H9 (cell line): ENCODE measurements at regions not wholly inside any gene's neighbourhood (a gene's known extent, or its start where the extent isn't known, plus 50 kb on each side); places are given as distances from the start of the nearest gene placed in this dataset.

Experiments used
- DNase-seq: peaks from one replicate; pipeline ENCODE4 v3.0.0-alpha.2; 2017
- H2AFZ ChIP-seq: one replicate; pipeline ENCODE4 v1.6.1; 2013; ENCODE audit warnings: mild to moderate bottlenecking, low read length, control low read depth, moderate library complexity
- H2AK5ac ChIP-seq: 2 replicates; pipeline ENCODE4 v1.6.1; 2013; ENCODE audit warnings: low read length, control low read depth, mixed read lengths; ENCODE audit not compliant: insufficient read length
- H2BK120ac ChIP-seq: one replicate; pipeline ENCODE4 v1.6.1; 2013; ENCODE audit warnings: low read depth, mild to moderate bottlenecking, low read length, control low read depth, inconsistent platforms; ENCODE audit not compliant: poor library complexity, severe bottlenecking
- H2BK12ac ChIP-seq: 2 replicates; pipeline ENCODE4 v1.6.1; 2013; ENCODE audit warnings: low read length, control low read depth, mixed read lengths, low read depth; ENCODE audit not compliant: insufficient read length
- H2BK15ac ChIP-seq: 2 replicates; pipeline ENCODE4 v1.6.1; 2013; ENCODE audit warnings: low read depth, low read length, control low read depth
- H2BK20ac ChIP-seq: one replicate; pipeline ENCODE4 v1.6.1; 2013; ENCODE audit warnings: low read depth, mild to moderate bottlenecking, low read length, control low read depth, inconsistent platforms; ENCODE audit not compliant: poor library complexity, severe bottlenecking
- H2BK5ac ChIP-seq: 2 replicates; pipeline ENCODE4 v1.6.1; 2013; ENCODE audit warnings: low read length, control low read depth, mixed read lengths; ENCODE audit not compliant: insufficient read length
- H3K14ac ChIP-seq: 2 replicates; pipeline ENCODE4 v1.6.1; 2013; ENCODE audit warnings: low read length, control low read depth; ENCODE audit not compliant: insufficient read depth
- H3K18ac ChIP-seq: 2 replicates; pipeline ENCODE4 v1.6.1; 2013; ENCODE audit warnings: low read depth, mild to moderate bottlenecking, mixed read lengths, low read length, control low read depth; ENCODE audit not compliant: insufficient read length
- H3K23ac ChIP-seq: 2 replicates; pipeline ENCODE4 v1.6.1; 2013; ENCODE audit warnings: low read length, control low read depth, mixed read lengths, low read depth; ENCODE audit not compliant: insufficient read length
- H3K23me2 ChIP-seq: 2 replicates; pipeline ENCODE4 v1.6.1; 2013; ENCODE audit warnings: low read depth, mild to moderate bottlenecking, mixed read lengths, low read length, control low read depth; ENCODE audit not compliant: insufficient read length, poor library complexity, severe bottlenecking
- H3K27ac ChIP-seq: 2 replicates; pipeline ENCODE4 v1.5.1; 2013; ENCODE audit warnings: low read length, control low read depth, mixed read lengths, low read depth; ENCODE audit not compliant: insufficient read length
- H3K27me3 ChIP-seq: 2 replicates; pipeline ENCODE4 v1.6.1; 2013; ENCODE audit warnings: low read length, control low read depth, inconsistent platforms; ENCODE audit not compliant: insufficient read depth
- H3K4ac ChIP-seq: 2 replicates; pipeline ENCODE4 v1.6.1; 2013; ENCODE audit warnings: low read depth, mild to moderate bottlenecking, control low read depth, inconsistent platforms, low read length, moderate library complexity
- H3K4me1 ChIP-seq: 2 replicates; pipeline ENCODE4 v1.6.1; 2013; ENCODE audit warnings: low read length, control low read depth, inconsistent platforms; ENCODE audit not compliant: insufficient read depth
- H3K4me2 ChIP-seq: 2 replicates; pipeline ENCODE4 v1.6.1; 2013; ENCODE audit warnings: low read length, control low read depth, mixed read lengths; ENCODE audit not compliant: insufficient read length, insufficient read depth
- H3K56ac ChIP-seq: 2 replicates; pipeline ENCODE4 v1.6.1; 2013; ENCODE audit warnings: low read depth, mild to moderate bottlenecking, mixed read lengths, low read length, control low read depth; ENCODE audit not compliant: insufficient read length
- H3K79me1 ChIP-seq: 2 replicates; pipeline ENCODE4 v1.6.1; 2013; ENCODE audit warnings: low read depth, mild to moderate bottlenecking, moderate library complexity, low read length, control low read depth, inconsistent platforms; ENCODE audit not compliant: insufficient read depth, poor library complexity, severe bottlenecking
- H3K79me2 ChIP-seq: 2 replicates; pipeline ENCODE4 v1.6.1; 2013; ENCODE audit warnings: low read length, control low read depth, inconsistent platforms; ENCODE audit not compliant: insufficient read depth
- H3K9ac ChIP-seq: 2 replicates; pipeline ENCODE4 v1.6.1; 2013; ENCODE audit warnings: low read length, control low read depth, mixed read lengths; ENCODE audit not compliant: insufficient read length; ENCODE audit errors: extremely low read depth
- H3K9me3 ChIP-seq: one replicate; pipeline ENCODE4 v1.6.1; 2013; ENCODE audit warnings: low read depth, low read length, inconsistent platforms; ENCODE audit not compliant: control insufficient read depth
- H3T11ph ChIP-seq: one replicate; pipeline ENCODE4 v1.6.1; 2013; ENCODE audit warnings: mild to moderate bottlenecking, low read length, control low read depth, inconsistent platforms
- H4K20me1 ChIP-seq: one replicate; pipeline ENCODE4 v1.6.1; 2013; ENCODE audit not compliant: control insufficient read depth, insufficient read length, insufficient read depth
- H4K5ac ChIP-seq: 2 replicates; pipeline ENCODE4 v1.6.1; 2013; ENCODE audit warnings: low read depth, mild to moderate bottlenecking, mixed read lengths, low read length, control low read depth; ENCODE audit not compliant: insufficient read length
- H4K8ac ChIP-seq: replicated peaks from 2 replicates; pipeline ENCODE4 v1.6.1; 2013; ENCODE audit warnings: low read length, control low read depth, mixed read lengths, low read depth; ENCODE audit not compliant: insufficient read length
- H4K91ac ChIP-seq: 2 replicates; pipeline ENCODE4 v1.6.1; 2013; ENCODE audit warnings: low read depth, mild to moderate bottlenecking, moderate library complexity, mixed read lengths, low read length, control low read depth; ENCODE audit not compliant: insufficient read length
- H3K27ac Mint-ChIP-seq, 3 experiments: 2 replicates in 2 of 3; 3 replicates in 1 of 3; pipeline ENCODE4 v1.8.0; 2020 to 2021; ENCODE audit warnings: mixed read lengths in 3 of 3, mild to moderate bottlenecking in 1 of 3, moderate library complexity in 1 of 3
- H3K27me3 Mint-ChIP-seq: 2 replicates; pipeline ENCODE4 v1.8.0; 2021; ENCODE audit warnings: low read depth, mild to moderate bottlenecking, moderate library complexity, mixed read lengths
- H3K36me3 Mint-ChIP-seq, 3 experiments: 2 replicates in 2 of 3; 3 replicates in 1 of 3; pipeline ENCODE4 v1.8.0; 2020 to 2021; ENCODE audit warnings: low read depth in 3 of 3, mixed read lengths in 3 of 3; ENCODE audit not compliant: insufficient read depth in 1 of 3
- H3K4me1 Mint-ChIP-seq, 2 experiments: 2 replicates each; pipeline ENCODE4 v1.8.0; 2020; ENCODE audit warnings: mixed read lengths in 2 of 2
- H3K4me3 Mint-ChIP-seq, 2 experiments: 2 replicates in 1 of 2; 3 replicates in 1 of 2; pipeline ENCODE4 v1.8.0; 2020 to 2021; ENCODE audit warnings: mild to moderate bottlenecking in 2 of 2, mixed read lengths in 2 of 2, moderate library complexity in 1 of 2
- H3K9me3 Mint-ChIP-seq, 2 experiments: 2 replicates in 1 of 2; 3 replicates in 1 of 2; pipeline ENCODE4 v1.8.0; 2020; ENCODE audit warnings: mild to moderate bottlenecking in 2 of 2, mixed read lengths in 2 of 2, moderate library complexity in 1 of 2
- CTCF ChIP-seq: fragments of 200-600 bp; sonication (generic); conservative IDR thresholded peaks from 3 replicates; pipeline ENCODE4 v1.8.0; 2021; ENCODE audit warnings: antibody characterized with exemption, mild to moderate bottlenecking
- WGBS: extraction: QIAGEN DNeasy Blood & Tissue Kit; methylation state at CpG from one replicate; pipeline ENCODE4 v1.1.7; 2013; ENCODE audit warnings: missing lambda C conversion rate, low lambda C conversion rate, mixed read lengths; ENCODE audit not compliant: insufficient read length; ENCODE audit errors: extremely low coverage; 5-methylcytosine and 5-hydroxymethylcytosine counted together

- H3K4ac ChIP-seq = no peak overlapping the region
- H3K4me1 ChIP-seq = no peaks in the 10 kb centered on the region
- no CpG with 5 or more reads among the region's 3 CpGs for WGBS
- no peak overlapping the region for H2BK20ac ChIP-seq
- H3K27ac ChIP-seq = no peak overlapping the region
- H3K56ac ChIP-seq = no peak overlapping the region
- H2BK5ac ChIP-seq = no peak overlapping the region
- no peaks in the 10 kb centered on the region for H3K27me3 ChIP-seq
- no peak overlapping the region for H2AFZ ChIP-seq
- no peaks in the 10 kb centered on the region for H3K9me3 ChIP-seq
- no peaks in the 10 kb centered on the region for H3K27me3 Mint-ChIP-seq
- DNase-seq = no peak
- H4K20me1 ChIP-seq = no peaks in the 10 kb centered on the region
- no peak overlapping the region for H3K23ac ChIP-seq
- H3K23me2 ChIP-seq = no peaks in the 10 kb centered on the region
- H2AK5ac ChIP-seq = no peak overlapping the region
- no peak overlapping the region for H2BK120ac ChIP-seq
- no peak overlapping the region for H3K9ac ChIP-seq
- H3T11ph ChIP-seq = no peak overlapping the region
- no peak overlapping the region for H3K27ac Mint-ChIP-seq
- no peaks in the 10 kb centered on the region for H3K36me3 Mint-ChIP-seq
- H3K79me2 ChIP-seq = no peaks in the 10 kb centered on the region
- H4K91ac ChIP-seq = no peak overlapping the region
- H4K8ac ChIP-seq = no peak overlapping the region
- H4K5ac ChIP-seq = no peak overlapping the region
- no peak overlapping the region for H3K4me3 Mint-ChIP-seq
- H3K9me3 Mint-ChIP-seq = no peaks in the 10 kb centered on the region
- H3K79me1 ChIP-seq = no peaks in the 10 kb centered on the region
- no peak overlapping the region for H3K18ac ChIP-seq
- TF ChIP-seq CTCF = no peak
- no peak overlapping the region for H2BK15ac ChIP-seq
- H2BK12ac ChIP-seq = no peak overlapping the region
- H3K4me1 Mint-ChIP-seq = no peaks in the 10 kb centered on the region
- no peak overlapping the region for H3K14ac ChIP-seq
- H3K4me2 ChIP-seq = no peak overlapping the region
Measured at GRCh38 chr2:181354626-181355025, 102.6 kb upstream of the ITGA4 start.
